Endodermal cell (in vitro differentiated cells): ENCODE measurements at regions not wholly inside any gene's neighbourhood (a gene's known extent, or its start where the extent isn't known, plus 50 kb on each side); places are given as distances from the start of the nearest gene placed in this dataset.
A peak's percentile ranks its signal among the peaks of the same experiment; 100 is the strongest.

Source experiments
- DNase-seq: peaks from one replicate; pipeline ENCODE4 v3.0.0-alpha.2; 2017
- H3K27ac ChIP-seq: 2 replicates; pipeline ENCODE4 v1.5.1; 2013; ENCODE audit warnings: mild to moderate bottlenecking, low read depth, low read length, moderate library complexity
- H3K27me3 ChIP-seq: 2 replicates; pipeline ENCODE4 v1.6.1; 2013; ENCODE audit warnings: mild to moderate bottlenecking, low read length, moderate library complexity; ENCODE audit not compliant: insufficient read depth, control insufficient read depth, poor library complexity, severe bottlenecking
- H3K36me3 ChIP-seq: 2 replicates; pipeline ENCODE4 v1.7.0; 2013; ENCODE audit warnings: mild to moderate bottlenecking, low read length, moderate library complexity; ENCODE audit not compliant: control insufficient read depth, insufficient read depth
- H3K4me1 ChIP-seq: one replicate; pipeline ENCODE4 v1.7.0; 2013; ENCODE audit warnings: low read length; ENCODE audit not compliant: control insufficient read depth, insufficient read depth
- H3K4me3 ChIP-seq: 2 replicates; pipeline ENCODE4 v1.5.1; 2013; ENCODE audit warnings: mild to moderate bottlenecking, low read length, moderate library complexity
- H3K9ac ChIP-seq: 2 replicates; pipeline ENCODE4 v1.6.1; 2013; ENCODE audit warnings: mild to moderate bottlenecking, low read length, moderate library complexity; ENCODE audit not compliant: poor library complexity, severe bottlenecking; ENCODE audit errors: extremely low read depth
- H3K9me3 ChIP-seq: 2 replicates; pipeline ENCODE4 v1.6.1; 2013; ENCODE audit warnings: mild to moderate bottlenecking, low read length, moderate library complexity; ENCODE audit not compliant: control insufficient read depth
- H3K27ac Mint-ChIP-seq: 2 replicates; pipeline ENCODE4 v1.8.0; 2020; ENCODE audit warnings: mixed read lengths
- H3K27me3 Mint-ChIP-seq: 2 replicates; pipeline ENCODE4 v1.8.0; 2021; ENCODE audit warnings: mild to moderate bottlenecking, mixed read lengths; ENCODE audit not compliant: insufficient read depth
- H3K36me3 Mint-ChIP-seq: 2 replicates; pipeline ENCODE4 v1.8.0; 2020; ENCODE audit warnings: low read depth, mixed read lengths
- H3K4me1 Mint-ChIP-seq: 2 replicates; pipeline ENCODE4 v1.8.0; 2020; ENCODE audit warnings: mixed read lengths
- H3K4me3 Mint-ChIP-seq: 2 replicates; pipeline ENCODE4 v1.8.0; 2020; ENCODE audit warnings: mild to moderate bottlenecking, moderate library complexity, mixed read lengths
- H3K9me3 Mint-ChIP-seq: 2 replicates; pipeline ENCODE4 v1.8.0; 2020; ENCODE audit warnings: mild to moderate bottlenecking, mixed read lengths
- WGBS, 2 experiments: methylation state at CpG; one replicate each; pipeline versions ENCODE4 v1.1.5 to v1.1.7; 2013; ENCODE audit warnings: missing lambda C conversion rate in 2 of 2, mixed read lengths in 1 of 2; ENCODE audit not compliant: insufficient coverage in 1 of 2, insufficient read length in 1 of 2; 5-methylcytosine and 5-hydroxymethylcytosine counted together
- TF ChIP-seq, protein P1 (sequence below): fragments of 200-600 bp; sonication (generic); conservative IDR thresholded peaks from 2 replicates; pipeline ENCODE4 v1.5.0; 2021; ENCODE audit warnings: antibody characterized with exemption, mild to moderate bottlenecking

DNA sequence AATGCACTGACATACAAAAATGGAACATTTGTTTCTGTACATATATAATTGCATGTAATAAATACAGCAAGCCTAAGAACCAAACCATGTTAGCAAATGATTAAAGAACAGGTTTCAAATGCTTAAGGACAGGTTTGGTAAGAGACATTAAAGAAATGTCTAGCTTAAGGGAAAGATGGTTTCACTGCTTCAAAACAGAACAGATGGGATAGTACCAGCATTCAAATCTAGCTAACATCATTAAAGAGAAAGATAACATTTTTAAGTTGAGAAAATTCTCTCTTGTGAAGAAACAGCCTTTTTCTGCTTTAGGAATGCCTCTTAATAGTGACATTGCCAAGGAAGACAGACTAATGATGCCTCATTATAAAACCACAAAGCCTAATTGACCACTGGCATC, 52.5 kb upstream of the DOCK9 start:
- Mint-ChIP-seq H3K9me3 (peaks cover 9% of the 10 kb centered on the region), H3K27ac (no peak overlapping the region), H3K36me3 (no peaks in the 10 kb centered on the region), H3K4me3 (no peak overlapping the region), H3K4me1 (peaks cover 13% of the 10 kb centered on the region), H3K27me3 (no peaks in the 10 kb centered on the region)
- Histone ChIP-seq H3K9me3 (no peaks in the 10 kb centered on the region), H3K27me3 (no peaks in the 10 kb centered on the region), H3K4me1 (peaks cover 8% of the 10 kb centered on the region), H3K36me3 (no peaks in the 10 kb centered on the region), H3K4me3 (no peak overlapping the region), H3K27ac (no peak overlapping the region), H3K9ac (no peak overlapping the region)
- TF ChIP-seq, protein P1, sequence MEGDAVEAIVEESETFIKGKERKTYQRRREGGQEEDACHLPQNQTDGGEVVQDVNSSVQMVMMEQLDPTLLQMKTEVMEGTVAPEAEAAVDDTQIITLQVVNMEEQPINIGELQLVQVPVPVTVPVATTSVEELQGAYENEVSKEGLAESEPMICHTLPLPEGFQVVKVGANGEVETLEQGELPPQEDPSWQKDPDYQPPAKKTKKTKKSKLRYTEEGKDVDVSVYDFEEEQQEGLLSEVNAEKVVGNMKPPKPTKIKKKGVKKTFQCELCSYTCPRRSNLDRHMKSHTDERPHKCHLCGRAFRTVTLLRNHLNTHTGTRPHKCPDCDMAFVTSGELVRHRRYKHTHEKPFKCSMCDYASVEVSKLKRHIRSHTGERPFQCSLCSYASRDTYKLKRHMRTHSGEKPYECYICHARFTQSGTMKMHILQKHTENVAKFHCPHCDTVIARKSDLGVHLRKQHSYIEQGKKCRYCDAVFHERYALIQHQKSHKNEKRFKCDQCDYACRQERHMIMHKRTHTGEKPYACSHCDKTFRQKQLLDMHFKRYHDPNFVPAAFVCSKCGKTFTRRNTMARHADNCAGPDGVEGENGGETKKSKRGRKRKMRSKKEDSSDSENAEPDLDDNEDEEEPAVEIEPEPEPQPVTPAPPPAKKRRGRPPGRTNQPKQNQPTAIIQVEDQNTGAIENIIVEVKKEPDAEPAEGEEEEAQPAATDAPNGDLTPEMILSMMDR: no peak
- DNase-seq: no peak

DNA sequence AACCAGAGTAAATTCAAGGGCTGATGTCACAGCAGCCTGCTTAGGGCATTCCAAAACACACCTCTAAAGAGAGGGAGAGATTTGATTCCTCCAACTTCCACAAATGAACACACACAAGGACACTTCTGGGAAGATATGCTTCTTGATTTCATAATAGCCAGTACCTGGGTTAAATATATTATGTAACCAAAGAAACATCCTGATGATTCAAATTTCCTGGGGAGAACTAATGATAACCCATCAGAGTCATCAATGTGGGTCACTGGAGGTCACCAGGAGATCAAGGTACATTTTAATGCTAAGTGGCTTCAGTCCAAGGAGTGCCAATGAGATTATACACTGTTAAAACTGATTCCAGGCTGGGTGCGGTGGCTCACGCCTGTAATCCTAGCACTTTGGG, 54.0 kb upstream of the DOCK9 start:
- H3K27me3 Mint-ChIP-seq: no peaks in the 10 kb centered on the region
- H3K27ac Mint-ChIP-seq: no peak overlapping the region
- no peak for DNase-seq
- 93 to 96% methylated on average over 2 of the region's 2 CpGs for WGBS, 2 experiments
- H3K4me3 ChIP-seq: no peak overlapping the region
- no peak overlapping the region for H3K9ac ChIP-seq
- peaks cover 9% of the 10 kb centered on the region for H3K9me3 Mint-ChIP-seq
- H3K27ac ChIP-seq: no peak overlapping the region
- no peaks in the 10 kb centered on the region for H3K36me3 ChIP-seq
- TF ChIP-seq, protein P1: no peak
- H3K36me3 Mint-ChIP-seq: no peaks in the 10 kb centered on the region
- H3K27me3 ChIP-seq: no peaks in the 10 kb centered on the region
- H3K4me1 ChIP-seq: peaks cover 8% of the 10 kb centered on the region
- no peak overlapping the region for H3K4me3 Mint-ChIP-seq
- no peaks in the 10 kb centered on the region for H3K9me3 ChIP-seq
- peaks cover 13% of the 10 kb centered on the region for H3K4me1 Mint-ChIP-seq

DNA sequence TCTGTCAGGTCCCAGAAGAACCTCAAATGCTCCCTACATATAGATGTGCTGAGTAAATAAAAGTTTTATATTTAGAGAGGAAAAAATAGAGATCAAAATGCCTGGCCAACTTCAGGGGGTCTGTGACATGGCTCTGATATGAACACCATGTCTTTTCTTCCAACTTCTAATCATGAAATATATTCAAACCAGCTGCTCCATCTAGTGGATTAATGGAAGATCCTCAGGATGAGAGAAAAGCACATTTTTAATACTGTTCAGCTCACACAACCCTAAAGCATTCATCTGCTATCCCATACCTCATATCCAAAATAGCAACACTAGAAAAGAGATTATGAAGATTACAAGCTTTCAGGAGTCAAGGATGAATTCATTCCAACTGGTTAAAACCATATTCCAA, 56.0 kb upstream of the DOCK9 start:
- Histone ChIP-seq H3K4me1 (peaks cover 8% of the 10 kb centered on the region), H3K27me3 (no peaks in the 10 kb centered on the region), H3K9me3 (no peaks in the 10 kb centered on the region), H3K4me3 (no peak overlapping the region), H3K27ac (no peak overlapping the region), H3K9ac (no peak overlapping the region), H3K36me3 (no peaks in the 10 kb centered on the region)
- H3K27ac Mint-ChIP-seq: peak overlapping the region; percentile 45
- peaks cover 13% of the 10 kb centered on the region for H3K4me1 Mint-ChIP-seq
- no peak overlapping the region for H3K4me3 Mint-ChIP-seq
- H3K27me3 Mint-ChIP-seq: no peaks in the 10 kb centered on the region
- TF ChIP-seq, protein P1: peak; percentile 73
- no peaks in the 10 kb centered on the region for H3K36me3 Mint-ChIP-seq
- DNase-seq: no peak
- H3K9me3 Mint-ChIP-seq: peaks cover 6% of the 10 kb centered on the region
